ENCODE measurements at regions not wholly inside any gene's neighbourhood (a gene's known extent, or its start where the extent isn't known, plus 50 kb on each side); places are given as distances from the start of the nearest gene placed in this dataset.

GRCh38 chr5:38022631-38023030, 182.8 kb upstream of the GDNF start:
- Mint-ChIP-seq H3K4me3 (no peak overlapping the region), H3K36me3 (ENCODE audit: low read depth) (no peaks in the 10 kb centered on the region), H3K4me1 (peaks cover 9% of the 10 kb centered on the region), H3K27ac (peak overlapping the region in 1 of 3 experiments; percentile 16), H3K9me3 (no peaks in the 10 kb centered on the region), H3K27me3 (ENCODE audit: low read depth) (peaks cover 6% of the 10 kb centered on the region)
- TF ChIP-seq CTCF (IDR thresholded peaks at IDR 0.05; ENCODE audit: unreplicated experiment in 3 of 3), result no peak

GRCh38 chr5:38018016-38018415, 178.2 kb upstream of the GDNF start:
- H3K4me3 Mint-ChIP-seq, result no peak overlapping the region
- H3K9me3 Mint-ChIP-seq, result no peaks in the 10 kb centered on the region
- no peaks in the 10 kb centered on the region for H3K36me3 Mint-ChIP-seq (ENCODE audit: low read depth)
- peaks cover 12% of the 10 kb centered on the region for H3K27me3 Mint-ChIP-seq (ENCODE audit: low read depth)
- no peak for TF ChIP-seq CTCF (IDR thresholded peaks at IDR 0.05; ENCODE audit: unreplicated experiment in 3 of 3)
- peaks cover 19% of the 10 kb centered on the region for H3K4me1 Mint-ChIP-seq
- no peak overlapping the region for H3K27ac Mint-ChIP-seq

DNA sequence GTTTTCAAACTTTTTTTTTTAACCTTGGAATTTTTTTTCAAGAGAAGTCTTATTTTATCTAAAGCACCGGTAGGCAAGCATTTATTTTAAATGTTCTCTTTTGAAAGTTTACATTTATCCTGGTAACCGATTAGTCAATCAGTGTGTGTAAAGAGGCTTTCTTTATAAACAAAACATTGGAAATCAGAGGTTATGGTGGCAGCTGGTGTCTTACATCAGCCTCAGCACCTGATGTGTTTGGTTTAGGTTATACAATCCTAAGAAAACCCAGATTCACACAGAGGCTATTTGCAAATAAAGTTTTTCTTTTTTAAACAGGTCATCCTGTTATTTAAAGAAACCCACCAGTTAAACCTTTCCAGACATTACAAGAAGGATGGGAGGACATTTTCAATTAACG, 173.3 kb upstream of the GDNF start:
- TF ChIP-seq CTCF (IDR thresholded peaks at IDR 0.05; ENCODE audit: unreplicated experiment in 3 of 3), result no peak
- H3K27me3 Mint-ChIP-seq (ENCODE audit: low read depth), result peaks cover 8% of the 10 kb centered on the region
- H3K4me3 Mint-ChIP-seq, result no peak overlapping the region
- H3K27ac Mint-ChIP-seq, result no peak overlapping the region
- H3K4me1 Mint-ChIP-seq, result peaks cover 36% of the 10 kb centered on the region
- H3K9me3 Mint-ChIP-seq, result no peaks in the 10 kb centered on the region
- no peaks in the 10 kb centered on the region for H3K36me3 Mint-ChIP-seq (ENCODE audit: low read depth)

GRCh38 chr5:38011668-38012188, 171.9 kb upstream of the GDNF start:
- peak overlapping the region in 1 of 3 experiments; percentile 52 for H3K27ac Mint-ChIP-seq
- no peak for TF ChIP-seq CTCF (IDR thresholded peaks at IDR 0.05; ENCODE audit: unreplicated experiment in 3 of 3)
- no peaks in the 10 kb centered on the region for H3K36me3 Mint-ChIP-seq (ENCODE audit: low read depth)
- no peak overlapping the region for H3K4me3 Mint-ChIP-seq
- H3K9me3 Mint-ChIP-seq, result peaks cover 1% of the 10 kb centered on the region
- H3K27me3 Mint-ChIP-seq (ENCODE audit: low read depth), result peaks cover 8% of the 10 kb centered on the region
- peaks cover 33% of the 10 kb centered on the region for H3K4me1 Mint-ChIP-seq

GRCh38 chr5:38009749-38010358, 170.0 kb upstream of the GDNF start:
- Mint-ChIP-seq H3K4me1 (peaks cover 38% of the 10 kb centered on the region), H3K27me3 (ENCODE audit: low read depth) (peaks cover 7% of the 10 kb centered on the region), H3K4me3 (no peak overlapping the region), H3K36me3 (ENCODE audit: low read depth) (no peaks in the 10 kb centered on the region), H3K9me3 (peaks cover 2% of the 10 kb centered on the region), H3K27ac (peak overlapping the region in 1 of 3 experiments; percentile 47)
- no peak for TF ChIP-seq CTCF (IDR thresholded peaks at IDR 0.05; ENCODE audit: unreplicated experiment in 3 of 3)

DNA sequence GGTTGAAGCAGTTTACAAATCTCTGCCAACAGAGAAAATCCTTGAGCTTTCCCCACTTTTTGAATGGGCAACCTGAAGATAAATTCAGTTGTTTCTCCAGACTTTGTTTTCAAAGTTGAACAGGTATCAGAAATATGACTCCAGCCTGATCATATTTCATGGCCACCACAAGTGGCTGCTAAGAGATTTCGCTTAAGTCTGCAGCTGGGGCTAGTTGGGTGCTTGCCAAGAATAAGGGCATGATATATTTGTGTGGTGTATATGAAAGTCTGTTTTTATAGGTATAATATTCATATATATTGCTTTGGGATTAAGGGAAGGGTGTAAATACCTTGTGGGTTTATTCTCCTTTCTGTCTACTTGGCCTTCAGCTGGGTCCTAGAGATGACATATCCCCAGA, 168.4 kb upstream of the GDNF start:
- Mint-ChIP-seq H3K27me3 (ENCODE audit: low read depth) (peaks cover 3% of the 10 kb centered on the region), H3K36me3 (ENCODE audit: low read depth) (no peaks in the 10 kb centered on the region), H3K4me1 (peaks cover 38% of the 10 kb centered on the region), H3K4me3 (no peak overlapping the region), H3K9me3 (peaks cover 2% of the 10 kb centered on the region), H3K27ac (peak overlapping the region in 1 of 3 experiments; percentile 36)
- TF ChIP-seq CTCF (IDR thresholded peaks at IDR 0.05; ENCODE audit: unreplicated experiment in 3 of 3), result no peak

Measured in nephron (organoid).